Hematopoietic multipotent progenitor cell treated with erythropoietin and hydrocortisone succinate and interleukin-3 and kit ligand, for 15 days (in vitro differentiated cells): ENCODE measurements at regions not wholly inside any gene's neighbourhood (a gene's known extent, or its start where the extent isn't known, plus 50 kb on each side); places are given as distances from the start of the nearest gene placed in this dataset.

ENCODE experiments used
- DNase-seq: peaks from one replicate; pipeline ENCODE4 v3.0.0-alpha.2; 2015; ENCODE audit warnings: low spot score

DNA sequence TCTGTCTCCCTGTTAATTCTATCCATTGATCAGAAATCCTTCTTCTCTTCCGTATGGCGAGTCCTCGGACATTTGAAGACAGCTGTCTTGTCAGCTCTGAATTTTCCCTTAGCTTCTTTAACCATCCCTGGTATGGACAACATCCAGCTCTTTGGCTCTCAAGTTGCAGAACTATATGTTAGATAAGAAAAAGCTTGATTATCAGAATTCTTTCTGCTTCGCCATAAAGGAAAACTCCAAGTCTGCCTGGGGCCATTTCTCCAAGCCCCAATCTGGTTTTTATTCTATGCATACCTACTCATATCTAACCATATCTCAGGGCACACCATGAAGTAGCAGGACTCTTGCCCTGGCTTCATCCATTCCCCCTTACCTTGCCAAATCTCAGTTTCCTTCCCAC, 215.7 kb upstream of the TMC3 start:
- DNase-seq, result no peak

DNA sequence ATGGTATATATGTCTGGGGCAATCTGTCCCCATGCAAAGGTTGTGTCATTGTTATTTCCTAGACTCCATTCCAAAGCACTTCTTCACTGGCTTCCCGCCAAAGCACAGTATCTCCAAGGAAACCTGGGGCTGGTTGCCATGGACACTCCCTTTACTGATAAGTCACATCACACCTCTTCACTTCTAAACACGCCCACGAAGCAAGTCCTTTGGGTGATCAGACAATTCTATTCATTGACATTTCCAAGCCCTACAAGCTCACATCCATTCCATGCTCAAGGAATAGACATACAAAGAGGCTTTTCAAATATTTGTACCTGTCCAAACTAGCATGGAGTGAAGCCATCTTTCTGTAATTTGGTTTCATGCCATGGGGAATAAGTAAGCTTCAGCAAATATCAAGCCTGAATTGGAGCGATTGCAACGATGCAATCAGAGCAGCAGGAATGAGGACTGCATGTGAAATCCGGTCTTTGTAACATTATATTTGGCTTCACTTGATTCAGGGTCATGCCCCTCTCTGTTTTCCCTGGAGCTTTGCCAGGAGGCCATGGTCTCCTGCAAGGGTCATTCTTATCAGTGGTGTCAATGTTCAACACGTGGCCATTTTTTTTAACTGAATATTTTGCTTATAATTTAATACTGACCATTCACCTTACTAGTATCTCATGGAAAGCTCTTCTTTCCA, 201.6 kb upstream of the TMC3 start:
- no peak for DNase-seq

DNA sequence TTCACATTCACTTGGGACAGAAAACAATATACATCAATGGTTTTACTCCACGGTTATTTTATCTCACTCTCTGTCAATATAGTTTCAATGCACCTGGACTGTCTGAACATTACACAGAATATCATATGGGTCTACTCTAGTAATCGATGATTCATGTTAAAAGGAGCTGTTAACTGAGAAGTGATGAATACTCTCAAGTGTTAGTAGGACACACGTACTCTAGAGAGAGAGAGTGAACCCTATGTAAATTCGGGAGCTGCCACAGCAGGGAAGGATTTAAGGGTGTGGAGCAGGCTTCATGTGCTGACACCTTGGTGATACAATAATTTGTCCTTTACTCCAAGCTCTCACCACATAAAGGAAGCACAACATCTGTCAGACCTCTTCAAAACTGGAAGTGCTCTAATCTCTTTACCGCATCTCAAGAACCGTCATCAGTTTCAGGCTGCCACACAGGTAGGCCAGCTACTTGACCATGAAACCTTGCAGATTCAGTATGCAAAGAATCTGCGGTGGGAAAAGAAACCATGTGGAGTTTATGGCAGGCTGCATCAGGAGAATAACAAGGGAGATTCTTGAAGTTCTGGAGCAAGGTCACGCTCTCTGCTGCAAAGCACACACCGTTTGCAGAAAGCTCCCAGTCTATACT, 199.2 kb upstream of the TMC3 start:
- no peak for DNase-seq

DNA sequence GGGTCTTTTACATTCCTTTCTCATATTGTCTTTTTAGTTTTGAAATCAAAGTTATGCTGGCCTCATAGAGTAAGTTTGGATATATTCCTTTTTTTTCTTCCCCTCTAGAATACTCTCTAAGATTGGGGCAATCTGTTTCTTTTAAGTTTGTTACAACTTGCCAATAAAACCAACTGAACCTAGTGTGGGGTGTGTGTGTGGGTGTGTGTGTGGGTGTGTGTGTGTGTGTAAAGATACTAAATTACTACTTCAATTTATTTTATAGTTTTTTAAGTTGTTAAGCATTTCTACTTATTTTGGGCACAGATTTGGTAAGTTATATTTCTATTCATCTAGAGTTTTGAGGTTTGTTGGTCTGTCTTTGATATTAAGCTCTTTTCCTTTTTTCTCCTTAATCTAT, 198.2 kb upstream of the TMC3 start:
- DNase-seq, result no peak

DNA sequence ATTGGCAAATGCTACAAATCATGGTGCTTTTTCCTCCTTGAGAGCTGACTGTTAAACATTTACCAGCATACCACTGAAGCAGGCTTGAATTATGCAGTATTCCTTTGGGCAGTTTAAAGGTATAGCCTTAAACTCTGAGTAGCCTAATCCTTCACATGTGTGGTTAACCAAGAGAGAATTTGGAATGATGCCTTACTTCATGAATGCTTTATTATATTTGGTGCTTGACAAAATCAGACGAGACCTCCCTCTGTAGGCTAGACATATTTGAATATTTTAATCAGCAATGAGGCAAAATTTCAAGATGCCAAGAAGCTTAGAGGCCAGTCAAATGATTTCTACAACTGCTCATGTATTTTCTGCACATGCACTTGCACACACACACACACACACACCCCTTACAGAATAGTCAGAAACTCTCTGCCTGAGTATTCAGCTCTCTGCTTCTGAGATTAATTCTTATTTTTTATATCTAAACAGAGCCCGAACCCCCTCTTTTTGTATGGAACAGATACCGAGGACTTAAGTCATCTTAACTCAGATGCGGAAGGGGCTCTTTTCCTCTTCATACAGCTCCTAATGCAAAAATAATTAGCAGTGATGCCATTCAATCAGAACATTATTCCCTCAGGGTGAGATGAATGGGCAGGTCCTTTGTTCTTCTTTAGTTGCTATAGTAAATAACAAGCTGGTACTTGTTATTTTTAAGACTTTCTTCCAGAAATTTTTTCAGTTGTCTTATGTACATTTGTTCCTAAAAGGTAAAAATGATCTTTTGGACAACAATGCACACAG, 195.5 kb upstream of the TMC3 start:
- no peak for DNase-seq

DNA sequence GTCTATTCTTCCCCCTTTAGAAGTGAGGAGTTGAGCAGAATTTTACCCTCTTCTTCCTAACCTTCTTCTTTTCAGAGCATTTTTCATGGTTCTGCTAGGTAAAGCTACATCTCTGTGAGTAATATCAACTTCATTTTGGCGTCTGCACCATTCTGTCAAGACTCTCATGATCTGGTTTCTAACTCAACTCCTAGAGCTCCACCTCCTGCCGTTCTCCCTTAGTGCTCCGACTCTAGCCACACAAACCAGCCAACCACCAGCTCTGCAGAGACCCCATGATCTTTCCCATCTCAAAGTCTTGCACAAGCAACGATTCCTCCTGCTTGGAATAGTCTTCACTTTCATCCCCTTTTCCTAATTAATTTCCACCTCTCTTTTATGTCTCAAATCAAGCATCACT, 193.9 kb upstream of the TMC3 start:
- no peak for DNase-seq

DNA sequence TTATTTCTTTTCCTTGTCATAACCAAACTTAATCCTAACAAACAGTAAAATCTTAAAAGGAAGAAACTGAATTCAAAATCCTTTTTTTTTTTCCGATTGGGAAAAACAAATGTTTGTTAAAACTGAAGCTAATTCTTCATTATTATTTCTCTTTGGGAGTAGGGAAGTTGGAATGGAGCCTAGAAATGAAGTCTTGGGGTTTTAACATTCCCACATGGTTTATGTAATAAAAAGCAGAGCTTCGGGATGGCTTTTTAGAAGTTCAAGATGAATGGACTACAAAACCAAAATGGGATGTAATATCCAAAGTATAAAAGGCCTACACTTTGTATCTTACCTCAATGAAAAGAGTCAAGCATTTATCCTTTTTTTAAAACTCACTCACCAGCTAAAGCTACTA, 189.0 kb upstream of the TMC3 start:
- no peak for DNase-seq

DNA sequence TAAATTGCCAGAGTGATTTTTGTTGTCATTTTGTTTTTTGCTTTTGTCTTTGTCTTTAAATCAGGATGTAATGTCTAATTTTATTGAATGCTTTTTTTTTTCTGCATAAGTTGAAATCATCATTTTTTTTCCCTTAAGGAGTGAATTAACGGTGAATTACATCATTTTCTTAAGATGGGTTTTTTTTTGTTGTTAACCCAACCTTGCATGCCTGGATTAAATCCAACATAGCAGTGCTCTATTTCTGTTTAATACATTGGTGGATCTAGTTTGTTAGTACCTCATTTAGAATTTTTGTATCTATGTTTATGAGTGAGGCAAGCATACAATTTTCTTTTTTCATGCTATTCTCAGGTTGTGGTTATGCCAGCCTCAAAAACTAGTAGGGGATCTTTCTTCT, 186.4 kb upstream of the TMC3 start:
- DNase-seq, result no peak

DNA sequence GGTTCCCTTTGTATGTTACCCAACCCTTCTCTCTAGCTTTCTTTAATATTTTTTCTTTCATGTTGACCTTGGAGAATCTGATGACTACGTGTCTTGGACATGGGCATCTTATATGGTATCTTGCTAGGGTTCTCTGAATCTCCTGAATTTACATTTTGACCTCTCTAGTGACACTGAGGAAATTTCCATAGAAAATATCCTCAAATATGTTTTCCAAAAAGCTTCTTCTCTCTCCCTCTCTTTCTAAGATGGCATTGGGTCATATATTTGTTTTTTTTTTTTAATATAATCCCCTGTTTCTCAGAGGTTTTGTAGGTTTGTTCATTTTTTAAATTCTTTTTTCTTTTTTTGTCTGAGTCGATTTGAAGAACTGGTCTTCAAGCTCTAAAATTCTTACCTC, 184.0 kb upstream of the TMC3 start:
- DNase-seq, result no peak

DNA sequence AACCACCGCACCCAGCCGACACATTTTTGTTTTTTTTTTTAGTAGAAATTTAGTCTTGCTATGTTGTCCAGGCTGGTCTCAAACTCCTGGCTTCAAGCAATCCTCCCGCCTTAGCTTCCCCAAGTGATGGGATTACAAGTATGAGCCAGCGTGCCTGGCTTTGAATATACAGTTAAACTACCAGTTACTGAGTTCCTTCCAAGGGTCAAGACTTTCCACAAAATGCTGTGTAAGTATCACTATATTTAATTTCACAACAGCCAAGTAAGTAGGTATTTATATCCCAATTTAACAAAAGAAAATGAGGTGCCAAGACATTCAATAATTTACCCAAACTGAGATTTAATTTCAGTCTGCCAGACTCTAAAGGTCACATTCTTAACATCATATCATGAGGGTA, 181.3 kb upstream of the TMC3 start:
- no peak for DNase-seq

DNA sequence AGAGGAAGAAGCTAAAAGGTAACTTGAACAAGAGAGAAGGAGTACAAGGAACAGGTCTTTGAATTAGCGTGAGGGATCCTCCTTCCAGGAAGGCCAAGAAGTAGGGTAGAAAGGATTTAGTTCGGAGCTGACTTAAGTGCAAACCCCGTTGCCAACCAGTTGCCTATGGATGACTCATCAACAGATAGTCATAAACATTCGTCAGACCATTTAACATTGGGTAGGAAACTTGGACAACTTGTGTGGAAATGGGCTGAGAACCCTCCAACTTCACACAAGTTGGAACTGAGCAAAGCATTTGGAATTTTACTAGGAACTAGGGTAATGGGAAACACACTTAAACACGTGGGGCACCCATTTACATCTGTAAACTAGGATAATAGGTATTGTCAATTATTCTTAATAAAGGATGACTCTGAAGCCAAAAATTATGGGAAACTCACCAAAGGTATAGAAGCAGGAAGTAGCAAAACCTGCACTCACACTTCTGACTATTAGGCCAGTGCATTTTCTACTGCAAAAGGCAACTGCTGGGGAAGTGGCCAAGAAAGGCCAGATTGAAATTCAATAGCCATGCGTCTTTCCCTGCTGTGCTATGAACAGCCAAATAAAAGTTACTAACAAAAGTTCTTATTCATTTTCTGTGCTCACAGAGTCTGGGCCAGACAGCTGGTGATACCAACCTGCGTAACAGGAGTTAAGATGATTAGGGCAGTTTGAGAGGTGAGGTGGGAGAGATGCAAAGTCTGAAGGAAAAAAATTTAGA, 174.5 kb upstream of the TMC3 start:
- no peak for DNase-seq

DNA sequence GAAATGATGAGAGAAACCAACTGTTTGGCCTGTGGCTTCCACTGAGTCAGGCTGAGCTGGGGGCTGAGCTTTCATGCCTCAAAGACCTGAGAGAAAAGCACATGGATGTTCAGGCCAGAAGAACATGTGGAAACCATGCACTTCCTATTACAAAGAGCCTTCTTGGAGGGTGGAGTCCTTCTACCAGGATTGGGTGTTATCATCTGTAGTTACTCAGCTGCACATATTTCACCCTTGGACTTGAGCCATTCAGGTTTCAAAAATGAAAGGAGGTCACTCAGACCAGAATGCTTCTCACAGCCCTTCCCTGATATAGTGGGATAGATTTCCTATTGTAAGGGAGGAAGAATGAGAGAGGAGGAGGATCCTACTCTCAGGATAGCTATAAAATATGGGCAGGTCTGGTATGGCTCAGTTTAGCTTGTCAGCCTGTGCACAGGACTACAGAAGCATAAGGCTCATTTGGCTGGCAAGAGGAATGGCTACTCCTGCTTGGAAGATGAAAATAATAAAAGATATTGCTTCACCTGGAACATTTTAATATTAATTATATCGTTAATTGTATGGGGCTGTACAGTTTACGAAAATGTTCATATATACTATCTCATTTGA, 173.6 kb upstream of the TMC3 start:
- DNase-seq, result no peak

DNA sequence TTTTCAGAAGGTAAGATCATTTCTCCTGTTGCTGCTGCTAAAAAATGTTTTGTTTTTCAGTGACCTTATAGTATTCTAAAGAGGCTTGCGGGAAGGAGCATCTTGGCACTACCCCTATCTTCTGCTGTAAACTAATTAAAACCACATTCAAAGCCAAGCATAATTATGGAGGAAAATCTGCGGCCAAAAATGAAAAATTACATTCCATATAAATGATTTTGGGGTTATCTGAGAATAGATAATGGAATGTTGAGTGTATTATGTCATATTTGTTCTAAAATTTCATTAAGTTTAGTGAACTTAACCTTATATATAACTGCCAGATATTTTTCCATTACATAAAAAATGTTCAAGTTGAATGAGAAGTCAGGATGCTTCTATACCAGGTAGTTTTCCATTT, 170.4 kb upstream of the TMC3 start:
- no peak for DNase-seq

DNA sequence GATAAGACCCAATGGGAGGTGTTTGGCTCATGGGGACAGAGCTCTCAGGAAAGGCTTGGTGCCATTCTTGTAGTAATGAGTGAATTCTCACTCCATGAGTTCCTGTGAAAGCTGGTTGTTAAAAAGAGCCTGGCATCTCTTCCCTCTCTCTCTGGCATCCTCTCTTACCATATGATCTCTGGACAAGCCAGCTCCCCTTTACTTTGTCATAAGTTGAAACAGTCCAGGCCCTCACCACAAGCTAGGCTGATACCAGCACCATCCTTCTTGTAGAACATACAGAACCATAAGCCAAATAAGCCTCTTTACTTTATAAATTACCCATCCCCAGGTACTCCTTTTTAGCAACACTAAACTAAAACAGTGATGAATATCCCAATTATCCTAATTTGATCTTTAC, 166.9 kb upstream of the TMC3 start:
- DNase-seq, result no peak

DNA sequence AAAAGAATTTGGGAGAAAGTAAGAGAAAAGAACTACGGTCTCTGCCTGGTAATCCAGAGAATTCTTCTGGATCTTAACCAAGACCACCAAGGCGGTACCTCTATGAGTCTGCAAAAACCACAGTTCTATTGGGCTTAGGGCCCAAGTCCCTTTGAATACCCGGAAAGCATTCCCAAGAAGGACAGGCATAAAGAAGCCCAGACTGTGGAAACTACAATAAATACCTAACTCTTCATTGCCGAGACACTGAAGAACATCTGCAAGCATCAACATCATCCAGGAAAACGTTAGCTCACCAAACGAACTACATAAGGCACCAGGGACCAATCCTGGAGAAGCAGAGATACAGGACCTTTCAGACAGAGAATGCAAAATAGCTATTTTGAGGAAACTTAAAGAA, 162.3 kb upstream of the TMC3 start:
- DNase-seq, result no peak

DNA sequence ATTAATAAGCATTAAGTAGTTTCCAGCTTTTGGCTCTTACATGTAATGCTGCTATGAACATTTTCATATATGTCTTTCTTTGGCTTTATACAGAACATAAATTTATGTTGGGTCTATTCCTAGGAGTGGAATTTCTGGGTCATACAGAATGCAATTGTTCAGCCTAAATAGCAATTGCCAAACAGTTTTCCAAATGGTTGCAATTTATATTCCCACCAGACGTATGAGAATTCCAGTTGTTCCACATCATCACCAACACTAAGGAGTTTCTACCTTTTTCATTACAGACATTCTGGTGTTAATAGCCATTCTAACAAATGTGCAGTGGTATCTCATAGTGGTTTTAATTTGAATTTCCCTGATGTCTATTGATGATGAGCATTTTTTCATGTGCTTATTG, 160.1 kb upstream of the TMC3 start:
- DNase-seq, result no peak

DNA sequence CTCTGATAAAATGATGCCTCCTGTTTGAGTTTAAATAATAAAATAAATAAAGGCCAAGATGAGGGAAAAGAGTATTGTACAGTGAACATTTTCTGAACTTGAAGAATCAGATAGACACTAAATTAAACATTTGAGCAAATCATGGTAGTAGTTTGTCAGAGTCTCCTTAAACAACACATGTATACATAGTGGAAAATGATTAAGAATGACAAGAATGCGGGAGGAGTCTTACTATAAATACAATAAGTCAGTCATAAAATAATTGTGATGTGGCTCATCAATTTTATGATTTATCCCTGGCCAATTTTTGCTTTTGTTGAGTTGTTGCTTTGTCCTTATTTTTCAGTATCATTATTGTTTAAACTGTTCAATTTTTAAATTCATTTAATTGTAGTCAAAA, 158.0 kb upstream of the TMC3 start:
- DNase-seq, result no peak

DNA sequence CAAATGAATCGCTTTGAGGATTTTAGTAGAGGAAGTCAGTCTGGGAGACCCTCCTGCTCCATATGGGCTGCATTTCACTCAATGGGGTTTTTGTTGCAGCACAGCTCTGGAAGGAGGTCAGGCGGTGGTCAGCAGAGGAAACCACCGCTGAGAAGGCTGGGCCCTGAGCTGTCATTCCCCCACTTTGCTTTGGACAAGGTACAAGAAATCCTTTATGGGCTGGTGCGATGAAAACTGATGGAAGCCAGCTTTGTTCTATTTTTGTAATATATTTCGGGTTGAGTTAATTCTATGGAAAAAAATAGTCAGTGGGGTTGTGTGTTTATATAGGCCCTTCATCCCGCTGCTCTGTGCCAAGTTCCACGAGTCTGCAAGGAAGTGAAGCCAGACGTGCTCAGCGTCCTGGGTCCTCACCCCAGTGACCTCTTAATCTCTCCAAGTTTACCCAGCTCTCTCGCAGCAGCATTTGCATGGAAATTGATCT, 157.1 kb upstream of the TMC3 start:
- no peak for DNase-seq

DNA sequence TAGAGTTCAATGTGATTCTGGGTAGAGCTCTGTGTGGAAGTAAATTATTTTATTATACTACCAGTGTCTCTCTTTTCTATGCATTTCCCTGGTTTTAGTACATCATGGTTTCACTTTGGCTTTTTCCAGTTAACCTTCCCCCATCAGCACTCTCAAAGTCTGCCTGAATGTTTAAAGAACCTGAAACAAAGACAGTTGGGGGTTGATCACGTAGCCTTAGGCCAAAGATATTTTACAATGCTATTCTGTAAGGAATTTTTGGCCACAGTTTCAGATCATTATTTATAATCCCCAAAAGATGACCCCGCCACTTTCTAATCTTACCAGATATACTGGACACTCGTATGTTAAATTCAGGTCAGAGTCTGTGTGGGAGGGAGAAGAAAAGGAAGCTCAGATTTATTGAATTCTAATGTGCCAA, 156.3 kb upstream of the TMC3 start:
- no peak for DNase-seq

DNA sequence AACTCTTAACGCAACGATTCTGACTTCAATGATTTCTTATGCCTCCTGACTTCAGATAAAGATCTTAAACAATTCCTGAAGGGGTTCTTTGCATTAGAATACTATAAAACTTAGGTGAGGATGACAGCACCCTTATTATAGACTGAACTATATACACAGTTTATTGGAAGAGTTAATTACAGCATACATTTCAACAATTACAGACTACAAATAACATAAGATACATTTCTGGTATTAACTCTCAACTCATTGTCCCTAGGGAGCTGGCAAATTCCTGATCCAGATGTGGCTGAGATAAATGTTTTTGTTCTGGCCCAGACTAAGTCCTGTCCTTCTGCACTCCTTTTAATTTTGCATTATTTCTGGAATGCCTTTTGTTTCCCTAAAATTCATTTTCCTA, 155.5 kb upstream of the TMC3 start:
- DNase-seq, result no peak

DNA sequence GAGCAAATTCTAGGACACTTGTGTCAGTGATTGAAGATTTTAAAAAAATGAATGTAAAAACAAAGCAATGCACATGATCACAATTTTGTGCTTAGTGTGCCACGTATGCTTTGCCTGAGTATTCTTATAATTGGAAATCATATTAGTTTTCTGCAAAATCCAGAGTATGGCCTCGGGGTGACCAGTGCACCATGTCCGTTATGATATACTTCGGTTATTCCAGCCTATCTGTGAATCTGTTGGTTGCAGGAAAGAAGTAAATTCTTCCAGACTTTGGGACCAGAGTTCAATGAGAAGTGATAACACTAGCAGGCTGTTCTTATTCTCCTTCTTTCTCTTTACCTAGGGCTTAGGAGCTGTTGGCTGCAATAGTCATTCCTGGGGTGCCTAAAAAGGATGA, 152.0 kb upstream of the TMC3 start:
- DNase-seq, result no peak

DNA sequence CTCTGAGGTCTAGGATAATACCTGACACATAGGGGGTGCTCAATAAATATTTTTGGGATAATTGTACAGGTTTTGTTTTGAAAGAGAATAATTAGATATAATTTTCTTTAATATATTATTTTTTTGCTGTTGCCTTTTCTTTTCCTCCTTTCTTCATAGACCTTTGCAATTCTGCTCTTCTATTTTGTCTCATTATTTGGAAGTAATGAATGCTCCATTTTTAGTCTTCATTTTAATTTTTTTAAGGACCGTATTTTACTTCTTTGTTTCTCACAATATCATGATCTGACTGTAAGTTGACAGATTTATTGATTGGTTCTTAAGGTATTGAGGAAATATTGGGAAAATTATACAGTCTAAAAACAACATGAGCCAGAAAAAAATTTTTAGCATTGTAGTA, 150.5 kb upstream of the TMC3 start:
- DNase-seq, result no peak
